ENCODE measurements at regions not wholly inside any gene's neighbourhood (a gene's known extent, or its start where the extent isn't known, plus 50 kb on each side); places are given as distances from the start of the nearest gene placed in this dataset.
"Not testable (repeated sequence)": the region's sequence is repeated elsewhere in the genome, so short reads cannot be mapped to it uniquely, and the experiment has no call there.

DNA sequence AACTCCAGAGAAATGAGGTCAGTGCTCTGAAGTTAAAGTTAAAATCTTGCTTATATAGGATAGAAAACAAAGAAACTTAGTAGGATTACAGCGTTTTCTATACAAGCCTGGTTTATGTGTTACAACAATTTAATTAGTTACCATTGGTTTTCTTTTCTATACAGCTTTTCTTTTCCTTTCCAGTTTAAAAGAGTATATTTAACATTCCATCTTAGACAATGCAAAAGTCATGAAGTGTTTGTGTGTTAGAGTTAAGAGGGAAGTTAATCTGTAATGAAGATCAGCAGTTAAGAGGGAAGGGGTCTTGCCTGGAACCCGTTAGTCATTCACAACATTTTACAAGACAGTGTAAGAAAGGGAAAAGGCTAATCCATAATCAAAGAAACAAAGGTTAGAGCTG, 338.3 kb downstream of the OTUD1 start:
- DNase-seq: no peak

DNA sequence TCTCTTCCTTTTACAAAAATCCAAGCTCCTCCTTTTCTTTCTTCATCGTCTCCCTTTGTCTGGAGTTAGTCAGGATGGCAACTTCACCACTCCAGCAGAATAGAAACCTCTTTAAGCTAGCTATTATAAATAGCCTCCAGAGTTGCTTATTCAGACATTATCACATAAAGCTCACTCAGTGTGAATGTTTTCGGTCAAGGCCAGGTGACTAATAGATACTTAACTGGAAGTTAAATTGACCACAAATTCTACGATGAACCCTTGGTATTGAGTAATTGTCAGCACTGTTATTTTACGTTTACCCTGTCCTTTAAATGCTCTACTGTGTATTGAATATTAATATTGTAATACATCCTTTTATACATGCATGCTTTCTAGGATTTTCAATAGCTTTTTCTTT, 340.4 kb downstream of the OTUD1 start:
- no peak for DNase-seq

DNA sequence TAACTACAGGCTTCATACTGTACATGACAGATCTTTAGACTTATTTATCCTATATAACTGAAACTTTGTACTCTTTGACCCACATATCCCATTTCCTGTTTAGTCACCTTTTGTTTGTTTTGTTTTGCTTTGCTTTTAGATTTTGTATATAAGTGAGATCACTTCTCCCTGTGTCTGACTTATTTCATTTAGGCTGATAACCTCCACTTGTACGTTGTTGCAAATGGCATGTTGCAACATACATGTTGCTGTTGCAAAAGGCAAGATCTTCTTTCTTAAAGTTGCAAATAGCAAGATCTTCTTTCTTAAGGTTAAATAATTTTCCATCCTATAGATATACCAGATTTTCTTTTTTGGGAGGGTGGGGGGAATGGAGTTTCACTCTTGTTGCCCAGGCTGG, 341.5 kb downstream of the OTUD1 start:
- no peak for DNase-seq

DNA sequence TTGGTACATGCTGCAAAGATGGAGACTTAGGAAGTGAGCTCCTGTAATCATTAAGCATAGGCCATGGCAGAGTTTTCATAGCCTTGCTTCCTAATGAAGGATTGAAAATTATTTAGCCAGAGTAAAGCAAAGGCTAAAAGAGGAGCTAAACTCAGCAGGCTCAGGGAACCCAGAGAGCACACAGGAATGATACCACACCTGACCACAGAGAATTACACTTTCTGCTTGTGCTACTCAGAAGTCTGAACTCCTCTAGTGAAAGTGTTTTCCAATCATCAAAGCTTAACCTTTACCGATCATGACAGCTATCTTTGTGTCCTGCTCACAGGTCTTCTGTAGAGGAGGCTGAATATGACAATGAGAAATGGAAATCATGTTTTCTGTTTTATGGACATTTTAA, 347.7 kb downstream of the OTUD1 start:
- no peak for DNase-seq

DNA sequence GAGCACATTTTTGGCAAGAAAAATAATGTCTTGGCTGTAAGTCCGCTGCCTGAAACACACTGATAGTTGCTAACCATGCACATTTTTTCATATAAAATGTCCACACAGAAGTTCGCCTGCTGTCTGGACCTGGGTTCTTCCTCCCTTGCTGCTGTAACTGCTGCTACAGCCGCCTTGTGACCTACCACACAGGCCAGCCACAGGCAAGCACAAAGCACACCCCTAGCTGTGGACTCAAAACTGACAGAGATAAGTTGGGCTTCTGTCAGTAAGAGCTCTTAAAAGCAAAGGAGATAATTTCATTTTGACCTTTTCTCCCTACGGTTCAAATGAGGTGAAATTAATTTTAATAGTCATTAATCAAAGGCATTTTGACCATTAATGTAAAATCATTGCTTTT, 354.7 kb downstream of the OTUD1 start:
- DNase-seq: no peak

GRCh38 chr10:23797452-23797851, 358.6 kb downstream of the OTUD1 start:
- DNase-seq: not testable (repeated sequence)

GRCh38 chr10:23804125-23804524, 365.2 kb downstream of the OTUD1 start:
- DNase-seq: no peak

- no peak for DNase-seq
Observed at GRCh38 chr10:23813687-23814086, 374.8 kb downstream of the OTUD1 start.

DNA sequence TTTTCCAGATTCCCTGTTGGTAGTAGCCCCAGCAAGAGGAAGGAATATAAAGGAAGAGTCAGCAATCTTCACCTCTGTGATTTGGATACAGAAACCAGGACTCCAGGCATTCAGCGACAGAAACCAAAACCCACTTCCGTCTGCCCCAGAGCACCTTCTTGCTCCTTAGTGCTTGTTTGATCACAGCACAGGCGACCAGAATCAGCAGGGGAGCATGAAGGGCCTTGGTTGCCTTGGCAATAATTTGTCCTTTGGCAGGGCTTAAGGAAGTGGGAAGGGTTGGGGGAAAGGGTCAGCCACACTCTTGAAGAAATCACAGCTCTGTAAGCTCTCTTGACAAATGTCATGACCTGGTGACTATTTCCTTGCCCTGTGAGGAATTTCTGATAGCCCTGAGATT, 379.6 kb downstream of the OTUD1 start:
- DNase-seq: no peak

GRCh38 chr10:23820792-23821191, 381.9 kb downstream of the OTUD1 start:
- DNase-seq: no peak

- DNase-seq: no peak
Observed at GRCh38 chr10:23824822-23825221, 384.1 kb upstream of the KIAA1217 start.

DNA sequence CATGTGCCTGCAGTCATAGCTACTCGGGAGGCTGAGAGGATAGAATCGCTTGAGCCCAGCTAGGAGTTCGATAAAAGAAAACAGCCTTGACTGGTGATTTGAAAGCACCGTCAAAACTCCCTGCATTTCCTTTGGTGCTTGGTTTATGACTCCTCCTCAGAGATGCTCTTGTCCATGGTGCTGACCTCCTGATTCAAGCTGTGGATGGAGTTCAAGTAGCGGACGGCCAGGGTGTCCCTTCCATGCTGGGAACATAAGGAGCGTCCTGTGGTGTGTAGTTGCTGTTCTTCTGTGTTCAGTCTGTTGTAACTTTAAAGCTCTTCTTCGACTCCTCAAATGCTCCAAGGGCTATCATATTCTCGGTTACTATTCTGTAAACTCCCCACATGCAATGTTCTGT, 382.5 kb upstream of the KIAA1217 start:
- DNase-seq: no peak

DNA sequence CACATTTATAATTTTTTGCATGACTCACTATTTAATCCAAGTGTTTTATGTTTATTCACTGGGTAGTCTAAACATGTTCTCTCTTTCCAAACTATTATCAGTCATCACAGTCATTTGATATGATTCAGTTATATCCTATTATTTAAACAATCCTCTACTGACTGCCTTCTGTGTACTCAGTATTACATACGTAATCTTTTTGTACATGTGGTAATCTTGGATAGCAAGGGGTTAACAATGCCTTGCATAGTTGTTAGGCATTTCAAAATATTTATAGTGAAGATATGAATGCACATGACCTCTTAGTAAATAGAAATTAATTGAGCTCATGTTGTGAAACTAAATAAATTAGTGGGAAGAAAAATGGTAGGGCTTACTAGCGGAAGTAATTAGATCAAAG, 379.4 kb upstream of the KIAA1217 start:
- DNase-seq: no peak

DNA sequence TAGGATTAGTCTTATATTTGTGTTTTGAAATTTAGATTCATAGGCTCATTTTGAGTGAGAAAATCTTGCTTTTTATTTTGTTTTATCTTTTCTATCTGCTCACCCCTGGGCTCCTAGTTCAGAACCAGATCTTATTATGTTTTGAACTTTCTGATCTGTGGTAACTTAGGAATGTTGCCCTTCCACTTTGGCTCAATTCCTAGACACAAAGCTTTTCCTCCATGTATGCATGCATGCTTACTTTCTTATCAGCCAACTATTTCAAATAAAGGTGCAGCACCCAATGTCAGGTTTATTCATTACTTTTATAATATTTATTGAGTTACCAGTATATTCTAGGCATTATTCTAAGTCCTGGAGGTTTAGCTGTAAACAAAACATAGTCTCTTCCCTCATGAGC, 374.8 kb upstream of the KIAA1217 start:
- no peak for DNase-seq

- DNase-seq: no peak
Observed at GRCh38 chr10:23850631-23851030, 358.3 kb upstream of the KIAA1217 start.

DNA sequence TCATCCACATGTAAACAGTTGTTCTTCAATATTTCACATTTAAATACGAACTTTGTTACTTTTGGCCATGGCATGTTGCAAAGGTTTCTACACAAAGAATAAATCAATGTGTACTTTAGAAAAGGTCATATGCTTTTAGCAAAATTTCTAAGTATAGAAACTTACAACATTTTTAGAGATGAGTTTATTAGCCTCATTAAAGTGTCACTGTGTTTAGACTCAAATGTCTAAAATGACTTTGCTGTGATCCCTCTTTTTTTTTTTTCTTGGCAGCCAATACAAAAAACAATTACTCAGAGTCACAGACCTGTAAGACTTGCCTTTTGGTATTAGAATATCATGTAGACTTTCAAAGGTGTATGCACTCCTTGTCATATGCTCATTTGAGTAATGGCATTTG, 349.3 kb upstream of the KIAA1217 start:
- no peak for DNase-seq

GRCh38 chr10:23864631-23865147, 344.2 kb upstream of the KIAA1217 start:
- DNase-seq: no peak

DNA sequence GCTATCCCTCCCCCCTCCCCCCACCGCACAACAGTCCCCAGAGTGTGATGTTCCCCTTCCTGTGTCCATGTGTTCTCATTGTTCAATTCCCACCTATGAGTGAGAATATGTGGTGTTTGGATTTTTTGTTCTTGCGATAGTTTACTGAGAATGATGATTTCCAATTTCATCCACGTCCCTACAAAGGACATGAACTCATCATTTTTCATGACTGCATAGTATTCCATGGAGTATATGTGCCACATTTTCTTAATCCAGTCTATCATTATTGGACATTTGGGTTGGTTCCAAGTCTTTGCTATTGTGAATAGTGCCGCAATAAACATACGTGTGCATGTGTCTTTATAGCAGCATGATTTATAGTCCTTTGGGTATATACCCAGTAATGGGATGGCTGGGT, 342.0 kb upstream of the KIAA1217 start:
- DNase-seq: not testable (repeated sequence)

DNA sequence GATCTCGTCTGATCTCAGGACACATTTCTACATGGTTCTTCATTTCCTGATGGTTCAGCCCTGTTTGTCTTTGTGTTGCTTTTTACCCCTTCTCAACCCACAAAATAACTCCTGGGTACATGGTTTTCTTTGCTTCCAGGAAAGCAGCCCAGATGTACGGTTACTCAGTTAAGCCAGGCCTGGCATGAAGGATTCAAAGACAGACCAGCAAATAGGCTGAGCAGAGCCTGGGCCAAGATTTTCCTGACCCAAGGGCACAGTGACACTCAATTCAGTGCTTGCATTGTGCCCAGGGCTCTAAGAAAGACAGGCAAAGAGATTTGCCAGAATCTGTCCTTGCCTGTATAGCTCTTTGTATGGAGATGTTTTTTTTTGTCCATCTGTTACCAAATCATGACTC, 340.8 kb upstream of the KIAA1217 start:
- no peak for DNase-seq

DNA sequence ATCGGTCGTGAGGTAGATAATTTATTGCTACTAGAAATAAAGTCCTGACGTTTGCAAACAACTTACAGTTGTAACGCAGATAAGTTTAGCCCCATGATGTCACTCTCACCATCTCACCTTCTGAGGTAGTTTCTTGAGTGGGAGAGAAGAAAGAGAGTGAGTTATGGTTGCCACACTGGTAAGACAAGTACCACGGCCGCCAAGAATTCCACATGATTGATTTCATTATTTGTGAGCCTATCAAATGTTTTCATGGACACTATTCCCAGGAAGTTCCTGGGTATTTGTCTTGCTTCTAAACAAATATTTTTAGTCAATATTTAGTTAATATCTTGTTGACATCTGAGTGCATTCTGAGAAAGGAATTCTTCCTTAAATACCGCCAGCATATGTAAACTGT, 339.4 kb upstream of the KIAA1217 start:
- no peak for DNase-seq

GRCh38 chr10:23869996-23870395, 338.9 kb upstream of the KIAA1217 start:
- no peak for DNase-seq

- DNase-seq: no peak
Observed at GRCh38 chr10:23870651-23871610, 338.0 kb upstream of the KIAA1217 start.

- DNase-seq: no peak
Observed at GRCh38 chr10:23872290-23872689, 336.6 kb upstream of the KIAA1217 start.

GRCh38 chr10:23877791-23878320, 331.1 kb upstream of the KIAA1217 start:
- no peak for DNase-seq
